CD14-positive monocyte (primary cell): ENCODE measurements at regions not wholly inside any gene's neighbourhood (a gene's known extent, or its start where the extent isn't known, plus 50 kb on each side); places are given as distances from the start of the nearest gene placed in this dataset.

Experiments
- DNase-seq, 3 donors: peaks; one replicate each; pipeline ENCODE4 v3.0.0-alpha.2; 2011 to 2022
- H2AFZ ChIP-seq: 2 replicates; pipeline ENCODE4 v1.6.0; 2012; ENCODE audit warnings: mild to moderate bottlenecking, low read depth, low read length, inconsistent platforms; ENCODE audit not compliant: insufficient read depth, poor library complexity, severe bottlenecking
- H3K27ac ChIP-seq, 2 donors: 1 replicate in 1 of 2; 2 replicates in 1 of 2; pipeline ENCODE4 v1.5.1; 2012 to 2013; ENCODE audit warnings: low read length in 2 of 2, control low read depth in 1 of 2, inconsistent platforms in 1 of 2, low read depth in 1 of 2, mild to moderate bottlenecking in 1 of 2
- H3K27me3 ChIP-seq, 2 donors: one replicate each; pipeline versions ENCODE4 v1.6.0 to v1.6.1; 2011 to 2013; ENCODE audit warnings: low read length in 2 of 2; ENCODE audit not compliant: control insufficient read depth in 2 of 2, insufficient read depth in 2 of 2
- H3K36me3 ChIP-seq, 2 donors: replicated peaks in 1 of 2; 1 replicate in 1 of 2; 2 replicates in 1 of 2; pipeline versions ENCODE4 v1.5.1 to v1.6.1; 2012 to 2013; ENCODE audit warnings: low read length in 2 of 2, control low read depth in 1 of 2, inconsistent platforms in 1 of 2, mild to moderate bottlenecking in 1 of 2; ENCODE audit not compliant: insufficient read depth in 2 of 2, control insufficient read depth in 1 of 2
- H3K4me1 ChIP-seq, 2 donors: 1 replicate in 1 of 2; 2 replicates in 1 of 2; pipeline versions ENCODE4 v1.5.1 to v1.6.1; 2012 to 2013; ENCODE audit warnings: low read length in 2 of 2, control low read depth in 1 of 2, inconsistent platforms in 1 of 2, mild to moderate bottlenecking in 1 of 2, moderate library complexity in 1 of 2; ENCODE audit not compliant: insufficient read depth in 2 of 2, control insufficient read depth in 1 of 2
- H3K4me2 ChIP-seq: replicated peaks from 2 replicates; pipeline ENCODE3; 2012; ENCODE audit warnings: low read length, moderate library complexity, mild to moderate bottlenecking; ENCODE audit not compliant: poor library complexity, severe bottlenecking; ENCODE audit errors: extremely low read depth
- H3K4me3 ChIP-seq, 3 experiments: fragments of 200-600 bp in 1 of 3; sonication (generic) in 1 of 3; replicated peaks in 1 of 3; 1 replicate in 2 of 3; 2 replicates in 1 of 3; pipeline ENCODE4 v1.5.1; 2011 to 2013; ENCODE audit warnings: low read length in 3 of 3, mild to moderate bottlenecking in 3 of 3, control low read depth in 2 of 3, low read depth in 2 of 3, inconsistent platforms in 1 of 3, moderate library complexity in 1 of 3
- H3K79me2 ChIP-seq: 2 replicates; pipeline ENCODE4 v1.6.0; 2012; ENCODE audit warnings: mild to moderate bottlenecking, control low read depth, inconsistent platforms, low read length, moderate library complexity; ENCODE audit not compliant: insufficient read depth
- H3K9ac ChIP-seq: 2 replicates; pipeline ENCODE4 v1.6.0; 2017; ENCODE audit warnings: low read length, mild to moderate bottlenecking; ENCODE audit not compliant: insufficient read depth, poor library complexity, severe bottlenecking
- H3K9me3 ChIP-seq, 2 donors: replicated peaks in 1 of 2; 1 replicate in 1 of 2; 2 replicates in 1 of 2; pipeline versions ENCODE4 v1.5.1 to v1.6.1; 2012 to 2013; ENCODE audit warnings: low read length in 2 of 2, control low read depth in 1 of 2; ENCODE audit not compliant: control insufficient read depth in 1 of 2, insufficient read depth in 1 of 2
- H4K20me1 ChIP-seq: 2 replicates; pipeline ENCODE4 v1.6.0; 2012; ENCODE audit warnings: mild to moderate bottlenecking, low read length, control low read depth, moderate library complexity; ENCODE audit not compliant: insufficient read depth
- H3K27ac Mint-ChIP-seq, 7 donors: one replicate each; pipeline ENCODE4 v1.8.0; 2020; ENCODE audit warnings: mild to moderate bottlenecking in 7 of 7, mixed read lengths in 7 of 7, moderate library complexity in 6 of 7, inconsistent platforms in 2 of 7
- H3K27me3 Mint-ChIP-seq, 3 donors: one replicate each; pipeline ENCODE4 v1.8.0; 2021 to 2022; ENCODE audit warnings: low read depth in 3 of 3, mild to moderate bottlenecking in 3 of 3, mixed read lengths in 3 of 3, moderate library complexity in 3 of 3, inconsistent platforms in 1 of 3
- H3K36me3 Mint-ChIP-seq, 2 donors: one replicate each; pipeline ENCODE4 v1.8.0; 2020; ENCODE audit warnings: mixed read lengths in 2 of 2, inconsistent platforms in 1 of 2, mild to moderate bottlenecking in 1 of 2
- H3K4me1 Mint-ChIP-seq: one replicate; pipeline ENCODE4 v1.8.0; 2020; ENCODE audit warnings: mild to moderate bottlenecking, mixed read lengths
- H3K4me3 Mint-ChIP-seq, 2 donors: one replicate each; pipeline ENCODE4 v1.8.0; 2020; ENCODE audit warnings: mild to moderate bottlenecking in 2 of 2, mixed read lengths in 2 of 2, moderate library complexity in 1 of 2
- H3K9me3 Mint-ChIP-seq, 7 donors: one replicate each; pipeline ENCODE4 v1.8.0; 2020 to 2022; ENCODE audit warnings: mixed read lengths in 7 of 7, mild to moderate bottlenecking in 6 of 7, moderate library complexity in 6 of 7, inconsistent platforms in 2 of 7
- WGBS: methylation state at CpG from one replicate; pipeline ENCODE4 v1.1.5; 2013; ENCODE audit warnings: missing lambda C conversion rate; ENCODE audit not compliant: insufficient coverage; 5-methylcytosine and 5-hydroxymethylcytosine counted together
- intact Hi-C, 2 donors: fragments of 100-400 bp; cut with micrococcal nuclease; formaldehyde crosslinking; loops; one replicate each; pipeline versions ENCODE4 v1.15.0 to v1.15.1; 2023
- TF ChIP-seq, protein P1 (sequence below): fragments of 200-600 bp; IDR thresholded peaks from one replicate; pipeline ENCODE4 v1.8.0; 2022; ENCODE audit warnings: antibody characterized with exemption, mild to moderate bottlenecking

DNA sequence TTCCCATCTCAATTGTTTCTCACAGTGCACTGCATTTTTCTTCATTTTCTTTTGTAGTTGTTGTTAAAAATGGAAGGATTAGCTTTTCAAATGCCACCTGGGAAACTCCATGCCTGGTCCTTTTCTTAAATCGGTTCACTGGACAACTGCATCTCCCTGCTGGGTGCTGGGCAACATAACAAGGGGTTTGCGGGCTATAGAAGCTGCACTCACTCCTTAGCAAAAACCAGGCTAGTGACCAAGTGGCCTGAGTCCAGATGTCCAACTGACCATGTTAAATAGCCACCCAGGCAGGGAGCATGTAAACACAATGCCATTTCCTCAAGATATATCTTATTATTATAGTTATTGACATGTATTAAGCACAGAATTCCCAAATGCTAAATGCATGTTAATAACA, 264.9 kb downstream of the ICOS start:
- H3K4me3 ChIP-seq, result no peak overlapping the region
- 73% methylated on average over 2 of the region's 2 CpGs for WGBS
- no peaks in the 10 kb centered on the region for H3K4me1 ChIP-seq
- H3K4me1 Mint-ChIP-seq, result no peaks in the 10 kb centered on the region
- H3K79me2 ChIP-seq, result no peaks in the 10 kb centered on the region
- no peak for DNase-seq
- peaks cover 3 to 7% (median 3%) of the 10 kb centered on the region in 3 donors for H3K27me3 Mint-ChIP-seq
- no peaks in the 10 kb centered on the region for H3K27me3 ChIP-seq
- no peaks in the 10 kb centered on the region for H3K9me3 ChIP-seq
- no peak overlapping the region for H3K4me2 ChIP-seq
- H3K9me3 Mint-ChIP-seq, result peaks cover 0 to 2% (median 0%) of the 10 kb centered on the region in 7 donors
- no peak overlapping the region for H2AFZ ChIP-seq
- H3K9ac ChIP-seq, result no peak overlapping the region
- no peaks in the 10 kb centered on the region for H4K20me1 ChIP-seq
- intact Hi-C loops, result no loop called here
- H3K27ac ChIP-seq, result no peak overlapping the region
- H3K36me3 ChIP-seq, result no peaks in the 10 kb centered on the region
- TF ChIP-seq, protein P1, sequence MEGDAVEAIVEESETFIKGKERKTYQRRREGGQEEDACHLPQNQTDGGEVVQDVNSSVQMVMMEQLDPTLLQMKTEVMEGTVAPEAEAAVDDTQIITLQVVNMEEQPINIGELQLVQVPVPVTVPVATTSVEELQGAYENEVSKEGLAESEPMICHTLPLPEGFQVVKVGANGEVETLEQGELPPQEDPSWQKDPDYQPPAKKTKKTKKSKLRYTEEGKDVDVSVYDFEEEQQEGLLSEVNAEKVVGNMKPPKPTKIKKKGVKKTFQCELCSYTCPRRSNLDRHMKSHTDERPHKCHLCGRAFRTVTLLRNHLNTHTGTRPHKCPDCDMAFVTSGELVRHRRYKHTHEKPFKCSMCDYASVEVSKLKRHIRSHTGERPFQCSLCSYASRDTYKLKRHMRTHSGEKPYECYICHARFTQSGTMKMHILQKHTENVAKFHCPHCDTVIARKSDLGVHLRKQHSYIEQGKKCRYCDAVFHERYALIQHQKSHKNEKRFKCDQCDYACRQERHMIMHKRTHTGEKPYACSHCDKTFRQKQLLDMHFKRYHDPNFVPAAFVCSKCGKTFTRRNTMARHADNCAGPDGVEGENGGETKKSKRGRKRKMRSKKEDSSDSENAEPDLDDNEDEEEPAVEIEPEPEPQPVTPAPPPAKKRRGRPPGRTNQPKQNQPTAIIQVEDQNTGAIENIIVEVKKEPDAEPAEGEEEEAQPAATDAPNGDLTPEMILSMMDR, result no peak
- no peak overlapping the region for H3K27ac Mint-ChIP-seq
- H3K4me3 Mint-ChIP-seq, result no peak overlapping the region
- H3K36me3 Mint-ChIP-seq, result no peaks in the 10 kb centered on the region

DNA sequence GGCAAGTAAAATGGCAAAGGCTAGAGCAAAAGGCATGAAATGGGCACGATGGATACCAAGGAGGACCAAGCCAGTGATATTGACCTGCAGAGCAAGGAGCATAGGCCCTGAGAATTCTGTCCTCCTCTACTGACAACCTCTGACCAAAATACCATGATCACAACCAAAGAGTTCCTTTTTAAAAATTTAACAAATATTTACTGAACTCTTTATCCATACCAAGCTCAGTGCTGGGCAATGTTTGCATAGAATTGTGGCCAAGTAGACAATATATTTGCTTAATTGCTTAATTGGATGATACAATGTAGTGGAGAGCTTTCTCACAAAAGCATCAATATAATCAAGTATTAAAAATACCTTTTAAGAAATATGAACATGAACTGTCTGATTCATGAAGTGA, 265.7 kb downstream of the ICOS start:
- Mint-ChIP-seq H3K4me1 (no peaks in the 10 kb centered on the region), H3K9me3 (peaks cover 0 to 2% (median 0%) of the 10 kb centered on the region in 7 donors), H3K27me3 (peaks cover 4 to 10% (median 4%) of the 10 kb centered on the region in 3 donors), H3K36me3 (no peaks in the 10 kb centered on the region), H3K4me3 (no peak overlapping the region), H3K27ac (no peak overlapping the region)
- WGBS, result no CpG with 5 or more reads among the region's 1 CpG
- H3K36me3 ChIP-seq, result no peaks in the 10 kb centered on the region
- H3K4me2 ChIP-seq, result no peak overlapping the region
- H3K27ac ChIP-seq, result no peak overlapping the region
- H3K27me3 ChIP-seq, result no peaks in the 10 kb centered on the region
- no peak for DNase-seq
- H3K79me2 ChIP-seq, result no peaks in the 10 kb centered on the region
- H3K4me3 ChIP-seq, result no peak overlapping the region
- no peak overlapping the region for H3K9ac ChIP-seq
- no peaks in the 10 kb centered on the region for H3K9me3 ChIP-seq
- intact Hi-C loops, result no loop called here
- no peak overlapping the region for H2AFZ ChIP-seq
- H3K4me1 ChIP-seq, result no peaks in the 10 kb centered on the region
- TF ChIP-seq, protein P1, result no peak
- H4K20me1 ChIP-seq, result no peaks in the 10 kb centered on the region
